Stimulated activated naive CD8-positive, alpha-beta T cell treated with anti-CD3 and anti-CD28 coated beads, Interleukin-15, Interleukin-2, amounts not matched to agents 100 ng/mL and 50 ng/mL, for 24 hours (primary cell): ENCODE measurements at regions not wholly inside any gene's neighbourhood (a gene's known extent, or its start where the extent isn't known, plus 50 kb on each side); places are given as distances from the start of the nearest gene placed in this dataset.

ENCODE experiments used
- H3K27ac Mint-ChIP-seq: one replicate; pipeline ENCODE4 v1.8.0; 2021; ENCODE audit warnings: mild to moderate bottlenecking, mixed read lengths
- H3K27me3 Mint-ChIP-seq: one replicate; pipeline ENCODE4 v1.8.0; 2021; ENCODE audit warnings: mixed read lengths
- H3K36me3 Mint-ChIP-seq: one replicate; pipeline ENCODE4 v1.8.0; 2021; ENCODE audit warnings: low read depth, mixed read lengths
- H3K4me1 Mint-ChIP-seq: one replicate; pipeline ENCODE4 v1.8.0; 2021; ENCODE audit warnings: low read depth, mixed read lengths
- H3K4me3 Mint-ChIP-seq: one replicate; pipeline ENCODE4 v1.8.0; 2021; ENCODE audit warnings: mild to moderate bottlenecking, mixed read lengths
- H3K9me3 Mint-ChIP-seq: one replicate; pipeline ENCODE4 v1.8.0; 2021; ENCODE audit warnings: mixed read lengths

DNA sequence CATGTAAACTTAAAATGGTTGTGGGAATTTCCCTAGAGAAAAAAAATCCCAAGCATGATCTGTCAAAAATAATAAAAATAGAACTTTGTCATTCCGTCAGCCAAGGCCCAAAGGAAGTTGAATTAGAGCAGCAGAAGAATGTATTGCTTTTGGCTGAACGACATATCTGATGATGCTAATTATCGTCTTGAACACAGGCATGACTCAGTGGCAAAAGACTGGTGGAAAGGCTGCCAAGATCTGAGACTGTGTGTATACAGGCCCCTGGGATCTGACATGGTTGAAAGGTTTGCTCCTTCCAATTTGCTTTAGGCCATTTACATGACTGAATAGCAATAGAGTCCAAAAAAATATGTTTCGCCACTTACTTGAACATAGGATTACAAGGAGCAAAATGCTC is 1057.1 kb upstream of the CRIM1 start:
- Mint-ChIP-seq H3K4me3 (no peak overlapping the region), H3K4me1 (no peaks in the 10 kb centered on the region), H3K36me3 (no peaks in the 10 kb centered on the region), H3K9me3 (no peaks in the 10 kb centered on the region), H3K27ac (no peak overlapping the region), H3K27me3 (no peaks in the 10 kb centered on the region)

DNA sequence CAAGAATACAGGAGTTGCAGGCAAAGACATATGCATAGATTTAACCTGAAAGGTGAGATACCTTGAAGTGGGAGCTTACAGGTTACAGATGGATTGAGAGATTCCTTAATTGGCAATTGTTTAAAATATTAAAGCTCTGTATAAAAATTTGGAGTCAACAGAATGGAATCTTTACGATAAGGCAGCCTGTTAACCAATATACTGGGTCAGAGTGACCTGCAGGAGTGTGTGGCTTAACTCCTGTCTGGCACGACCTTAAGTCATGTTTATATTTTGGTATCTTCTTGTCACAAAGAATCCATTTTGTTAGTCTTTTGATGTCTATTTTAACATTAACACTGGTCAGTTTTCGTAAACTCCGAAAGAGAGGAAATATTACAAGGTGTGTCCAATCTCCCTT is 1058.2 kb upstream of the CRIM1 start:
- H3K36me3 Mint-ChIP-seq, result no peaks in the 10 kb centered on the region
- no peak overlapping the region for H3K4me3 Mint-ChIP-seq
- no peaks in the 10 kb centered on the region for H3K4me1 Mint-ChIP-seq
- no peaks in the 10 kb centered on the region for H3K27me3 Mint-ChIP-seq
- H3K9me3 Mint-ChIP-seq, result no peaks in the 10 kb centered on the region
- H3K27ac Mint-ChIP-seq, result no peak overlapping the region

DNA sequence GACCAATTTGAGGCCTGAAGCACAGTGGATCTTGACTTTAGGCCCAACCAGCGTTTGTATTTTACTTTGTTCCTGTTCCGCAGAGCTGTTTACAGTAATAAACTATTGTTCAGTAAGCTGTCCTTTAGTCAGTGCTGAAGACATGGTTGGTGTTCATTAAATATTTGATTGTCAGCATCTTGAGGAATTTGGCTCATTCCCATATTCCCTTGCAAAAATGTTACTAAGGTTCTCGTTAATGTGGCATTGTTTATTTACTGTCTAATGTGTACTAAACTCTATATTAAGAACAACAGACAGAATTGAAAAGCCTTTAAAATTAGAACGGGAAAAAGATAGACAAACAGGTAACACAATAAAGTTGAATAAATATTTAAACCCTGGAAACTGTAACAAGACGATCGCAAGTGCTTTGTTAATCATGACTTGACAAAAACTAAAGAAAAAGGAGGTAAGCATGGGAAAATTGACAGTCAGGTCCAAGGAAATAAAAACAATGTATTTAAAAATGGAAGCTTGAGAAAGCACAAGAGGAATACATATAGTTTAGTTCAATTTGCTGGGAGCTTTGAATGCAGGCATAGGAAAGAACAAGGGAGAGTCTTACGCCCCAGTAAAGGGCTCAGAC is 1060.8 kb upstream of the CRIM1 start:
- Mint-ChIP-seq H3K27me3 (no peaks in the 10 kb centered on the region), H3K36me3 (no peaks in the 10 kb centered on the region), H3K4me1 (no peaks in the 10 kb centered on the region), H3K27ac (no peak overlapping the region), H3K4me3 (no peak overlapping the region), H3K9me3 (peaks cover 5% of the 10 kb centered on the region)

DNA sequence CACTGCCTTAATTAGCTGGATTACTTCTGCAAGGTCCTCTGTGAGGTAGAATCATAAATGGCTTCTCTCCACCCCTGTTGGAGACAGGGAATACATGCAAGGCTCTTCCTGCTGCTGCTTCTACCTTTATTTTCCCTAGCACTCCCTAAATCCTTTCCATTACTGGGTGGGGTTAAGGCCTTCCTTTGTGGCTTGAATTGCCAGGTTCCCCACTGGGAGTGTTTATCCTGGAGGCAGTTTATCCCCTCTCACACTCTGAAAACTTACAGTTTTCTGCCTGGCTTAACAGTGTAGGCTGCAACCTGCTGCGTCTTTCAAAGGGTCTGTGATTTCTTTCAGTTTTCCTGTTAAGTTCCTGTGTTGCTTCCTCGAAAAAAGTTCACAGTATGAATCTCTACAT is 1062.3 kb upstream of the CRIM1 start:
- H3K27ac Mint-ChIP-seq, result no peak overlapping the region
- no peak overlapping the region for H3K4me3 Mint-ChIP-seq
- H3K9me3 Mint-ChIP-seq, result peaks cover 5% of the 10 kb centered on the region
- no peaks in the 10 kb centered on the region for H3K27me3 Mint-ChIP-seq
- no peaks in the 10 kb centered on the region for H3K4me1 Mint-ChIP-seq
- H3K36me3 Mint-ChIP-seq, result no peaks in the 10 kb centered on the region

DNA sequence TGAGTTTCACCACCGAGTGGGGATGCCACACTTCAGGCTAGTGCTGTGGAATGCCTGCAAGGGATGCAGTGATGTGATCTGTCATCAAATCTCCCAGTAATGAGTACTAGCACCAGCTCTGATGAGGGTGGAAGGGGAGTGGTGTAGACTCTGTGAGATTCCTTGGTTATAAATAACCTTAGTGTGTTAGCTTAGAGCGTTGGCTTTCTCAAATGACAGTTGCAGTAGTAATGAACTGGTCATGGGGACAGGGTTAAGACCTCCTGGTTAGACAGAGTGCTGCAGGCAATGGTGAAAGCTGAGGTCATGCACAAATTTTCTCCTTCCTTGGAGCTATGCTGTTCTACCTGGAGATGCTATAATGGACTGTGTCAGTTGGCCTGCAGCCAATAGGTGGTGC is 1063.4 kb upstream of the CRIM1 start:
- peaks cover 5% of the 10 kb centered on the region for H3K9me3 Mint-ChIP-seq
- H3K36me3 Mint-ChIP-seq, result no peaks in the 10 kb centered on the region
- no peaks in the 10 kb centered on the region for H3K27me3 Mint-ChIP-seq
- H3K27ac Mint-ChIP-seq, result no peak overlapping the region
- no peaks in the 10 kb centered on the region for H3K4me1 Mint-ChIP-seq
- H3K4me3 Mint-ChIP-seq, result no peak overlapping the region

DNA sequence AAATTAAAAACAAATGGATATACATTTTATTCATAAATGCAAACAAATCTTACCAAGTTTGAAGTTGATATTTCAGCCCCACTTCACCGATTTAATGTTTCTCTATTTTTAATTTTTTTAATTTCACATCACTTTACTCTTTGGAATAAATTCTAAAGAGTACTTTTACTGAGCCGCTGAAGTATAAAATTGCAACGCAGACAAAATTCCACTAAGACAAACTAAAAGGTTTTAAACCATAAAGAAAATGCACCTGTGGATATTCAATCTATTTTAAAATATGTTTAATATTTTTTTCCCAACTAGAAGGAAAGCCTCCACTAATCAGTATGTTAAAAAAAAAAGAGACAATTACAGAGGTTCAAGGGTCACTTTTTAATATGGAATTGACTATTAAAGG is 1073.9 kb upstream of the CRIM1 start:
- Mint-ChIP-seq H3K27me3 (no peaks in the 10 kb centered on the region), H3K36me3 (no peaks in the 10 kb centered on the region), H3K4me1 (no peaks in the 10 kb centered on the region), H3K27ac (no peak overlapping the region), H3K4me3 (no peak overlapping the region), H3K9me3 (peaks cover 4% of the 10 kb centered on the region)

DNA sequence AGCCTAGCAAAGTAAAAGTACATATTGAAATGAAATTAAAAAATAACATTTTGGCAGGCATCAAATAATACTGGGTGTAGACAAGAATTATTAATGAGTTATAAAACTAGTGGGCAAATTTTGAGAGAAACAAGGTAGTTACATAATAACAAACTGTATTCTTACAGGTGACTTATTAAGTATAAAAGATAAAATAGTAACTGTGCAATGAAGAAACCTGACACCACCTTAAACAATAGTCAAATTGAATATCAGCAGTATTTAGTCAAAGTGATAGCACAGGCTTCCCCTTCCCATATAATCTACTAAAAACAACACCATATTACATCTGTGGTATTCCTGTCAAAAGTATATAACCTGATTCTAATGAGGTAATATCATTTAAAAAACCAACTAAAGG is 1099.8 kb upstream of the CRIM1 start:
- Mint-ChIP-seq H3K4me1 (no peaks in the 10 kb centered on the region), H3K4me3 (no peak overlapping the region)

DNA sequence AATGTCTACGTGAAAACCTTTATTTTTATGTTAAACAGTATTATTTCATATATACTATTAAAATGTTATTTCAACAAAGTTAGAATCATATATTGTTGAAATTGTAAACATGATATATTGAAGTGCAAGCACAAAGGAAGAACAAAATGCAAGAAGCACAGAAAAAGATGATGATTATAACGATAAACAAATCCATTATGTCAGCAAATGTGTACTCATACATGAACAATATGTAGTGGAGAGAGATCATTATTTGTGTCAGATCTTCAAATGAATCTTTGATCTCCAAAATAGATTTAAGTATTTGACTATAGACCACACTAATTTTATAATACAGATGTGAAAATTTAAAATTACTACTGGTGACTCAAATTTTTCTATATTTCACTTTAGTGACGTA is 1104.4 kb upstream of the CRIM1 start:
- H3K36me3 Mint-ChIP-seq, result no peaks in the 10 kb centered on the region

More for the DNA sequence above, 1099.8 kb upstream of the CRIM1 start:
- H3K36me3 Mint-ChIP-seq, result no peaks in the 10 kb centered on the region
- H3K27ac Mint-ChIP-seq, result no peak overlapping the region
- no peaks in the 10 kb centered on the region for H3K27me3 Mint-ChIP-seq
- peaks cover 9% of the 10 kb centered on the region for H3K9me3 Mint-ChIP-seq

DNA sequence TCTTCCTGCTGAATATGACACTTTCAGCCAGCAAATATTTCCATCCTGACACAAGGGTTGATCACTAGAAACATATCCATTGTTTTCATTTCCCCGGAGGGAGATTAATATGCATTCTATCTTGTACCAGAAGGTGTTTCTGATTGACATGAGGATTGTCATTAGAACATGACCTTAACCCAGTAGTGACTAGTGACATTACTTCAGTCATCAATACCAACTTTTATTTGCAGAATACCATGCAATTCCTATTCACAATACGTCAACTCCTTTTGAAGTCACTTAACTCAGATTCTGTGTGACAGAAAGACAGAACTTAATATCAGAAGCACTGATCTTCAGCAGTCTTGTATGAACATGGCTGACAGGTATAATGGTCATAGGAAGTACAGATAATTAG is 1108.9 kb upstream of the CRIM1 start:
- H3K27me3 Mint-ChIP-seq, result no peaks in the 10 kb centered on the region
- no peak overlapping the region for H3K27ac Mint-ChIP-seq
- no peaks in the 10 kb centered on the region for H3K36me3 Mint-ChIP-seq
- H3K4me3 Mint-ChIP-seq, result no peak overlapping the region
- H3K4me1 Mint-ChIP-seq, result no peaks in the 10 kb centered on the region
- peaks cover 8% of the 10 kb centered on the region for H3K9me3 Mint-ChIP-seq

More for the DNA sequence above, 1104.4 kb upstream of the CRIM1 start:
- no peaks in the 10 kb centered on the region for H3K4me1 Mint-ChIP-seq
- no peak overlapping the region for H3K27ac Mint-ChIP-seq
- H3K27me3 Mint-ChIP-seq, result no peaks in the 10 kb centered on the region
- H3K4me3 Mint-ChIP-seq, result no peak overlapping the region
- H3K9me3 Mint-ChIP-seq, result peaks cover 9% of the 10 kb centered on the region

DNA sequence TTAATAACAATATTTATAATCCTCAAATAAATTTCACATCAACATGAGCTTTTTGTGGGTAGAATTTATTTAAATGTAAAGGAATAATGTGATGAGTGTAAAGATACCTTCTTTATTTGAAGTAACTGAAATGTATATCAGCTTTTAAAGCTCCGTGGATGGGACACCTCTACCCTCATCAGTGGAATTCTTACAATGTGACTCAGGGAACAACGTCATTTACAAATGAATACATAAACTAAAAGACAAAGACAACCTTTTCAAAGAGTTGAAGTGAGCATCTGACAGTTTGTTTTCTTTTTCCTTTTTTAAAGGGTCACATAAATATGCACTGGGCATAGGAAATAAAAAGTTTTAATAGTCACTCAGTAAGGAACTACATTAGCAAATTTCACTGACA is 1127.0 kb upstream of the CRIM1 start:
- Mint-ChIP-seq H3K4me1 (no peaks in the 10 kb centered on the region), H3K27ac (no peak overlapping the region), H3K27me3 (no peaks in the 10 kb centered on the region)

DNA sequence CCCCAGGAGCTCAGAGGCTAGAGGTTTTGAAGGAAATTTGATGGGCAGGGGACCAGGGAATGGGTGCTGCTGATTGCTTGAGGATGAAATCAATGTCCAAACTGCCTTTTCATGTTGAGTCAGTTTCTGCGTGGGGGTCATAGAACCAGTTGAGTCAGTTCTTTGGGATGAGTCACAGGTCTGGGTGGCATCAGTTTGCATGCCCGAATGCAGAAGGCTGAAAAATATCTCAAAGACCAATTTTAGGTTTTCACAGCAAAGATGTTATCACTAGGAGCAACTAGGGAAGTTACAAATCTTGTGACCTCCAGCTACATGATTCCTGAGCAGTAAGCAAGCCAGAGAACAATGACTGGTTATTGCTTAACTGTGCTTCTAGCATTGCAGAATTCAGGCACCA is 1135.1 kb upstream of the CRIM1 start:
- Mint-ChIP-seq H3K27ac (no peak overlapping the region), H3K4me1 (no peaks in the 10 kb centered on the region), H3K9me3 (peaks cover 13% of the 10 kb centered on the region), H3K36me3 (no peaks in the 10 kb centered on the region), H3K27me3 (no peaks in the 10 kb centered on the region), H3K4me3 (no peak overlapping the region)

More for the DNA sequence above, 1127.0 kb upstream of the CRIM1 start:
- Mint-ChIP-seq H3K9me3 (peaks cover 30% of the 10 kb centered on the region), H3K36me3 (no peaks in the 10 kb centered on the region), H3K4me3 (no peak overlapping the region)

DNA sequence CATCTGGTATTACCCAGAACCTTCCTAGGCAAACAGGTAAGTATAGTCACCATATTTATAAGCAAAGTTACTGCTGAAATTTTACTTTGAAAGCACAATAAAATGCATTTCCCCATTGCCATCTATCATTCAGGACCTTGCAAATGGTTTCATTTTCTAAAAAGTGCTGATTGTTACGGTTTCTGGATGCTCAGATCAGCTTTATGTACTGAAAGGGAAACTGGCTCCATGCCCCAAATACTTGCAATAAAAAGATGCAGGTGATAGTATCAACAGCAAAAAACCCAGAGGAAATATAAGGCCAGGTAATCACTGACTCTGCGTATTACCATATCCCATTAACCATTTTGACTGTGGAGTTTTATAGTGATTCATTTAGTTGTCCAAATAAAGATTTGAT is 1150.7 kb upstream of the CRIM1 start:
- H3K27me3 Mint-ChIP-seq, result no peaks in the 10 kb centered on the region
- no peaks in the 10 kb centered on the region for H3K36me3 Mint-ChIP-seq
- H3K4me1 Mint-ChIP-seq, result no peaks in the 10 kb centered on the region
- H3K9me3 Mint-ChIP-seq, result peaks cover 3% of the 10 kb centered on the region
- H3K4me3 Mint-ChIP-seq, result no peak overlapping the region
- H3K27ac Mint-ChIP-seq, result no peak overlapping the region

DNA sequence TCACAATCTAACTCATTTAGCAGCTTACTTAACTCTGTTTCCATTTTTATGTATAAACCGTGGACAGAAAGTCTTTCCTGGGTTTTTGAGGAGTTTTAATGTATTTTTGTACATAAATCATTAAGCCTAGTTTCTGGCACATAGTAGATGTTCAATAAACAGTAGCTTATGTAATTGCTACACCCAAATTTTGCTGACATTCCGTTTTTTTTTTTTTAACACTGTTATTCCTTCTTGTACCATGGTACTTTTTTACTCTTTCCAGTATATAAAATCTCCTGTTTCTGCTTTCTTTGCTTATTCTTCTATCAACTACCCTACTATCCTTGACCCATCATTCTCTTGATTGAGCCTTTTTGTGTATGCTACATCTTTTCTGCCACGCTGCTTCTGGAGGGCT is 1151.3 kb upstream of the CRIM1 start:
- H3K27ac Mint-ChIP-seq, result no peak overlapping the region
- H3K4me3 Mint-ChIP-seq, result no peak overlapping the region
- no peaks in the 10 kb centered on the region for H3K36me3 Mint-ChIP-seq
- H3K27me3 Mint-ChIP-seq, result no peaks in the 10 kb centered on the region
- H3K9me3 Mint-ChIP-seq, result peaks cover 3% of the 10 kb centered on the region
- H3K4me1 Mint-ChIP-seq, result no peaks in the 10 kb centered on the region

DNA sequence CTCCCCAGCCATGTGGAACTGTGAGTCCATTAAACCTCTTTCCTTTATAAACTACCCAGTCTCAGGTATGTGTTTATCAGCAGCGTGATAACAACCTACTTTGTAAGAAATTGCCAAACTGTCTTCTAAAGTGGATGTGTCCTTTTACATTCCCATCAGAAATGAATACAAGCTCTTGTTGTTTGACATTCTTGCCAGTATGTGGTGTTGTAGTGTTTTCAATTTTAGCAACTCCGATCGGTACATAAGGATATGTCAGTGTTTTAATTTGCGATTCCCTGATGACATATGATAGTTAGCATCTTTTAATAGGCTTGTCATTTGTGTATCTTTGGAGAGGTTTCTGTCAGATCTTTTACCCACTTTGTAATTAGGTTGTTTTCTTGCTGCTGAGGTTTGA is 1156.3 kb upstream of the CRIM1 start:
- no peak overlapping the region for H3K27ac Mint-ChIP-seq
- H3K27me3 Mint-ChIP-seq, result no peaks in the 10 kb centered on the region

DNA sequence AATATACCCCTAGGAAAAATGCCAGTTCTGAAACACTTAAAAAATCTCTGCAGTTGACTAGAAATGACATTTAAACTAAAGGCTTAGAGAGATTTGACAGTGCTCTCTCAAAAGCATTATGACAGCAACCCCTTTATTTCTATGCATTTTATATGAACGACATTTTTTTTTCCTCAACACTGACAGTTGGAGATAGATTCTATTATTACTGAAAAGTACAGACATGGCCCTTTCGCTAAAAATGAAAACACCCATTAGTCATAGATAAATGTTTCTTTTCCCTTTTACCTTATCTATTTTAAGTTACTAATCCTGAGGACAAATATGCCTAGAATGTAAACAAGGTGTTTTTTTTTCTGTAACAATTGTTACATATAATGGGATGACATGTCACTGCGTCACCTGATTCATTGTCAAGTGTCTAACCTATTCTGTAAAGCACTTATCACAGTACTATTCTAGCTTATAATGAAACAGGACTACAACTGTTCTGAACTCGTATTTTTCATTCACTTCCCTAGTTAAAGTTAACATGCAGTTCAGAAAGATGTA is 1169.6 kb upstream of the CRIM1 start:
- no peak overlapping the region for H3K27ac Mint-ChIP-seq
- H3K4me3 Mint-ChIP-seq, result no peak overlapping the region
- peaks cover 5% of the 10 kb centered on the region for H3K9me3 Mint-ChIP-seq

More for the DNA sequence above, 1156.3 kb upstream of the CRIM1 start:
- Mint-ChIP-seq H3K9me3 (peaks cover 4% of the 10 kb centered on the region), H3K4me3 (no peak overlapping the region), H3K4me1 (no peaks in the 10 kb centered on the region), H3K36me3 (no peaks in the 10 kb centered on the region)

DNA sequence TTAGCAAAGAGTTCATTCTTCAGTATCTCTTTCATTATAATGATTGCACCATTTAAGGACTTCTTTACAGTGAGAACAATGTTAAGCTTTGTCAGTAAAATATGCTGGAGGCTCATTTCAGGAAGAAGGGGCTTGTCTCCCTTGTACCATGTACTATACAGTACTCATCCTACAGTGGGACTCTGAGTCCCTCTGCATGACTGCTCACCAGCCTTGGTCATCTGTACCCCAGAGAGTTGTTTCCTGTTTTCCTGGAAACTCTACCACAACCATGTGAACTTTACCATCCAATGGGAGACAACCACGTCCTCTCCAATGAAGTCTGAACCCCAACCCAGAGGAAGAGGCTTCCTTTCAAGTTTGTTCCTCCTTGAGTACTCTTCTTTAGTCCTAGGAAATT is 1171.1 kb upstream of the CRIM1 start:
- no peak overlapping the region for H3K4me3 Mint-ChIP-seq
- H3K4me1 Mint-ChIP-seq, result no peaks in the 10 kb centered on the region
- H3K36me3 Mint-ChIP-seq, result no peaks in the 10 kb centered on the region
- peaks cover 4% of the 10 kb centered on the region for H3K9me3 Mint-ChIP-seq
- H3K27ac Mint-ChIP-seq, result no peak overlapping the region
- no peaks in the 10 kb centered on the region for H3K27me3 Mint-ChIP-seq

More for the DNA sequence above, 1169.6 kb upstream of the CRIM1 start:
- H3K27me3 Mint-ChIP-seq, result no peaks in the 10 kb centered on the region
- no peaks in the 10 kb centered on the region for H3K4me1 Mint-ChIP-seq
- H3K36me3 Mint-ChIP-seq, result no peaks in the 10 kb centered on the region
